ENCODE measurements at regions not wholly inside any gene's neighbourhood (a gene's known extent, or its start where the extent isn't known, plus 50 kb on each side); places are given as distances from the start of the nearest gene placed in this dataset.
"Not testable (repeated sequence)": the region's sequence is repeated elsewhere in the genome, so short reads cannot be mapped to it uniquely, and the experiment has no call there.

DNA sequence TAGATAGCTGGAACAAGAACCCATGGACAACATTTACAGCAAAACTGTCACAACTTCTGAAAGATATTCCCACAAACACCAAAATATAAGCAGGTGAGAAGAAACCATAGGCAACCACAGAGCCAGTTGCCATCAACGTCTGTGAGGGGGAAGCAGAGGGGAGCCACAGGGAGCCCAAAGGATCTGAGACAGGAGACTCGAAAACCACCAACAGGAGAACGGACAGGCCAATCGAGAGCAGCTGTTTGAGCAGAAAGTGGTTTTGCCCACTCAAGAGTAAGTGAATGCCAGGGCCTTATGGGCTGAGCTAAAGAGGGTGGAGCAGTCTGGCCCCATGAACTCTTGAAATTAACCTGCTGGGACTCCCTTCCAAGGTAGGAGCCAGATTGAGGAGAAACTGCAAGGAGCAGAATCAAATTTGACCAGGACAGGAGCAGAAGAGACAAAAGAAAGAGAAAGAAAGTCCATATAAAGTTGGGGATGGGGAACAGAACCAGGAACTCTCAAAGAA is 195.4 kb downstream of the ANKRD60 start:
- DNase-seq: no peak

DNA sequence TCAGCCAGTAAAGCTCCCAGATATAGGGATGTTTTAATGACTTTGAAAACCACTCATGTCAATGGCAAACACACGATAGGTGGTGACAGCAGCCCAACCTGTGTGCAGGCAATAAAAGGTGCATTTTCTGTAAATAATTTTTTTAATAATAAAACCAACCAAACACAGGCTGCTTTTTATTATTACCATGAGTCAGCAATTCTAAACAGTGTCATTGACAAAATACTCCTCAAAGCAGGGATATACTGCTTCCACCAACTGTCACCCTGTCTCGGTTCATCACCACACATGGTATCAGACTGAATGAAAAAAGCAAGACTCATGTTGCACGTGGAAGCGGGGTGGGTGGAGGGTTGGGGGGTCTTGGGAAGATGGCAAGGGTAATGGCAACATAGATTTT is 195.9 kb downstream of the ANKRD60 start:
- DNase-seq: no peak

DNA sequence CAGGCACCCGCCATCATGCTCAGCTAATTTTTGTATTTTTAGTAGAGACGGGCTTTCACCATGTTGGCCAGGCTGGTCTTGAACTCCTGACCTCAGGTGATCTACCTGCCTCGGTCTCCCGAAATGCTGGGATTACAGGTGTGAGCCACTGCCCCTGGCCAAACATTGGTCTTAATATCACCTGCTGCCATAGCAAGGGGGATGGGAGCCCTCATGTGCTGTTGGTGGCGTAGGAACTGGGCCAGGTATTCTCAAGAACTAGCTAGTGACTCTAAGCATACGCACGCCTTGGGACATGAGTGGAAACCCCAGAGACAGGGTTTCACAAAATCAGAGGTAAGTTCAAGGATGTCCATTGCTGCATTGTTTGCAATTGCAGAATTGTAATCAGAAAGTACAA is 197.1 kb downstream of the ANKRD60 start:
- not testable (repeated sequence) for DNase-seq

DNA sequence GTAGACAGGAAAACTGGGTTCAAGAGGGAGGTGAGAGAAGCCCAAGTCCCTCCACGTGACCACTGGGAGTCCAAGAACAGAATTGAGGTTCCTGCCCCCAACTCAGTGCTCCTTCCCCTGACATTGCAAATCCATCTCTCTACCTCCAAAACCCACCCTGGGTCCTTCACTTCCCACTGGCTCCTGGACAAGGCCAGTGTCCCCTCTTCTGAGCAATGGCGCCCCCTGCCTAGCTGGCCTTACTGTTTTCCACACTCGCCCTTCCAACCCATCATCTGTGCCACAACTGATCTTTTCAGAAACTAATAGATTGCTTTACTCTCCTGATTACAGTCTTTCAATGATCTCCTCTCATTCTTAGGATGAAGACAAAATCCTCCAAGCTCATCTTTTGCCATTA is 200.3 kb downstream of the ANKRD60 start:
- DNase-seq: peak; percentile 5

DNA sequence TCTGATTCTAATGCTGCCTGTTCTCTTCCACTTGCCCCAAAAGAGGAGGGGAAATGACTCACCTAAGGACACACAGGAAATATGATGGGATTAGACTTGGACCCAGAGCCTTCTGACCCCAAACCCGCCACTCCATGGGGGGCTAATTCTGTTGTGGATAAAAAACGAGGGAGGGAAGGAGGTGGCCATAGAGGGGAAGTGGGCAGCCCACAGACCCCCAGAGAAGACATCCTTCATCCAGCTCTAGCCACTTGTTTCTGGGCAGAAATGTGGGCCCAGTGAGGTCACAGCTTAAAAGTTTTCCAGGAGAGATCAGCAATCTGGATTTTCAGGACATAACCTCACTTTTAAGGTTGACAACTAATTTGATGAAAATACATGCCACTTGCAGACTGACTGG is 202.1 kb downstream of the ANKRD60 start:
- DNase-seq: no peak

DNA sequence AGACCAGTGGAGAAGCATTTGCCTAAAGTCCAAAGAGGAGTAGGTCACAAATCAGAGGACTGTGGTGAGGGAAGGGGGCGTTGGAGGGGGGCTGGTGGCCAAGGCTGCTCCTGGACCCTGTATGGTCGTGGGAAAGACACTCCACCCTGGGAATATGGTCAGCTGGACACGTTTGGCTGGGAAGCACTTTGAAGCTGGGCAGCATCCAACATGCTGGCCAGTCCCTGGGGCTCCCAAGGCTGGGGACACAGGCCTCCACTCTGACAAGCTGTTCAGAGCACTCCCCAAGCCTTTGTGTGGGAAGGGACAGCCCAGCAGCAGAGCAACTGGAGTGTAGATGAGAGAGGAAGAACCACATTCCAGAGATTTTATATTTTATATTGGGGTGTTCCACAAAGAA is 203.2 kb downstream of the ANKRD60 start:
- no peak for DNase-seq

DNA sequence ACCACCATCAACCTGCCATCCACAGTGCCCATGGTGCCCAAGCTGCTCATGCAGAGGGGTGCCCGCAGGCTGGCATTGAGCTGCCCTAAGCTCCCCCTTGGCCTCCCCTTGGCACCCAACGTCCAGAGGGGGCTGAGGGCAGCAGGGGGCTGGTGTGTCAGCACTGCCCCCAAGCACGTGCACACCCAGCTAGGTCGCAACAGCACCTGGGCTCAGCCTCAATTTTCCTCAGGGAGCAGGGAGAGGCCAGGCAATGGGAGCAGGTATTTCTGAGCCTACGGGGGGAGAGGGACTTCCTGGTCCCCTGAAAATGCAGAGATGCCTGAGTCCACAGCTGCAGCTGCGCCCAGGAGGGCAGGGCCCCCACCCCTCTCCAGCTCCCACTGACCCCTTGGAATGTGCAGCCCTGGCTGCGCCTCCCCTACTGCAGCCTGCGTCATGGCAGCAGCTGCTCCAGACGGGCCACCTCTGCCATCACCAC is 204.2 kb downstream of the ANKRD60 start:
- no peak for DNase-seq

DNA sequence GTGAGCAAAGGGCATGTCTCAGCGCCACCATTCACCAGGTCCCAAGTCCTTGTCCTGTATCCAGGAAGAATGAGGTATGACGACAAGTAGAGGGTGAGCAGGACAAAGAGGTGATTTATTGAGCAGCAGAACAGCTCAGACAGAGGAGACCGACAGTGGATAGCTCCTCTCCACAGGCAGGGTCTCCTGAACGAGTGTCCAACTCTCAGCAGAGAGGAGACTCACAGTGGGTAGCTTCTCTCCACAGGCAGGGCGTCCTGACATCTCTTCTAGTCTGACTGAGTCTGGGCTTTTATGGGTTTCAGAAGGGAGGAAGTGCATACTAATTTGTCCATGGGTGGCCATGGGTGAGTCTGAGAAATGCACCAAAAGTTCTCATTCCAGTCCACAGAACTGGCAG is 204.7 kb downstream of the ANKRD60 start:
- DNase-seq: no peak

DNA sequence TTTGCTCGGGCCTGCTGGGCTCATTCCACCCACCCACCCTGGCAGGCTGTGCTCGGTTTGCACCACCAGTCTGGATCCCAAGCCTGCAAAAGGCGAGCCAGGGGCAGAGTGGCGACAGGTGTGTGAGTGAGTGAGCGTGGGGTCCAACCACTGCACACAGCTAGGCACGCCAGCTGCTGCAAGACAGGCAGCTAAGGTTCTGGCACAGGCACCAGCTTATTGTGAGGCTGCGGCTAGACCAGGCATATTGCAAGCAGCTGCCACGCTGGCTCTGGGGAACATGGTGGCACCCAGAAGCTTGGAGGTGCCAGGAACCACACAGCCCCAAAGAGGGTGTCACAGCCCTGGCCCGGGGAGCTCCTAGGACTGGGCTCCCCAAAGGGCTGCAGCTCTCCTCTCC is 205.1 kb downstream of the ANKRD60 start:
- DNase-seq: no peak

DNA sequence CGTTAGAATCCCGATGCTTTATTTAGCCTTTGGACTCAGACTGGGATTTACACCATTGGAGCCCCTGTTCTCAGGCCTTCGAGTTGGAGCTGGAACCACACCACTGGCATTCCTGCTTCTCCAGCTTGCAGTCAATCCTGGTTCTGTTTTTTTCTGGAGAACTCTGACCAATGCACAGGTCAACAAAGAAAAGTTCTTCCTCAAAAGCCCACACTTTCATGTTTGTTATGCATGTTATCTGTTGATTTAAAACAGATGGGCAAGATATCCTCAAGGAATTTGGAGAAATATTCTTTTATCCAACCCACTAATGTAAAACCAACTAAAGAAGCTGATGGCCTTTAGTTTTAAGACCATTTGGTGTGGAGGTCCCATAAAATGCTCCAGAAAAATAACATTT is 205.7 kb downstream of the ANKRD60 start:
- no peak for DNase-seq

DNA sequence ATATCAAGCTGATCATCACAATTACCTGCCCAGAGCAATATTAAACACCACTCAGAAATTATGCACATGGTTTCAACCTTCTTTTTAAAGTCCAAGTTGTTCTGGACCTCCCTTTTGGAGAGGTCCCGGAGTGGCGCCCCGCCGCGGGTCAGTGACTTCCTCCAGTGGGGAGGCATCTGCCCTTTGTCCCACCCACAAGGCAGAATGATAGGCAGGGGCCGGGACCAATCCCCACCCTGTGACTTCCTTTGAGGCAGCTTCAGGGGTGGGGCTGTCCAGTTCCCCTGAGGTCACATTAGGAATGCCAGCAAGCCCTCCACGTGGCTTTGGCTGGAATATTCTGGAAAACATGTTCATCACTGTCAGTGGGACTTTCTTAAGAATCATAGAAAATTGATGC is 207.0 kb downstream of the ANKRD60 start:
- no peak for DNase-seq

DNA sequence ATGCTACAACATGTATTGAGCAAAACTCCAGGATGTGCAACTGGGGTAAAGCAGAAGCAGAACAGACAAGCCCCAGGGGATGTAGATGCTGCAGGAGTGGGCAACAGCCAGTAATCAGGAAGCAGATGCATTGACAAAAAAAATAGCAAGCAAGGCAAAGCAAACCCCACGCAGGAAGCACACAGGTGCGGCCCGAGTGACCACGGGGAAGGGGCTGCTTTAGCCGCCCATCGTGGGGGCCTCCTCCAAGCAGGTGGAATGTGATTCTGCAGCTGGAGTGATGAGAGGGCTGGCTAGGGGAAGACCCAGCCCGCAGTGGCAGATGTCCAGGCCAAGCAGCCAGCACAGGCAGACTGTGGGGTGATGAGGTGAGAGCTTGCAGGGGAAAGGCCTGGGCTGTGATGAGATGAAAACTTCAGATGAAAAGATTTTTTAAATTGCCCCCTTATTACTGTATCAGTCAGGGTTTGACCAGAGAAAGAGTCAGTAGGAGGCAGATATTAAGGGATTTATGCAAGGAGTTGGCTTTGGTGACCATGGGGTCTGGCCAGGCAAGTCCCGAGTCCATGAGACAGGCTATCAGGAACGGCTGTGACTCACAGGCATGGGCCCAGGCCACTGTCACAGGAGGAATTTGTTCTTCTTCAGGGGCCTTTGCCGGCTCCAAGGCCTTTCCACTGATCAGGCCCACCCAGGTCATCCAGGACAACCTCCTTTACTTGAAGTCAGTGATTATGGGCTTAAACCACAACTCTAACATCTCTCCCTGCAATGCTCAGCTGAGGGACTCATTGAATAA is 207.6 kb downstream of the ANKRD60 start:
- no peak for DNase-seq

DNA sequence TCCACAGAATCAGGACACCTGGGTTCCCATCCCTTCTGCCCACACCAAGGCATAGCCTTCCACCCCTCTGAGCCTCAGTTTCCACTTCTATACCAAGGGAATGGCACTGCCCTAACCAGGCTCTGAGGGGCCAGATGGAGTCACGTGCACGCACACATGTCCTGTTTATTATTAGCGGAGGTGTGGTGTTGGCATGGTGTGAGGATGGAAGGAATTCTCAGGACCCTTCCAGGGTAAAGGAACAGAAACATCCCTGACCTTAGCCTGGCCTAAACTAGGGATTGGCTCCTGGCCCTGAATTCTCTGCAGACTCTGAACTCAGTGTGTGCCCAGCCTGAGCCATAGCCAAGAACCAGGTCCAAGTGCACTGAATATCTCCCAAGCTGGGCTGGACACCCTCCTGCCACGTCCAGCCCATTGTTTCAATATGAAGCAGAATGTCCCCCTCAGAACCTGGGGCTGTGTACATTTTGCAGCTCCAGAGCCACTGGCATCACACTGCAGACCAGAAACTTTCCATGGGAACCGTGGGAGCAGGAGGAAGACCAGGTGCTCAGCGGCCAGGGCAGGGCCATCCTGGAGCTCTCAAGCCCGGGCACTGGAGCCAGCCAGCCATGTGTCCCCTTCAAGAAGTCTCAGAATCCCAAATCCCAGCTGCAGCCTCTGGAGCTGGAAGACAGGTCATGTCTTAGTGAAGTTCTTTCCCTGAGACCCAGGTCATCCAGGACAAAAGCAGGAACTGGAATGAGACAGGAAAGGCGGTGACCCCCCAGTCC is 208.4 kb downstream of the ANKRD60 start:
- no peak for DNase-seq

DNA sequence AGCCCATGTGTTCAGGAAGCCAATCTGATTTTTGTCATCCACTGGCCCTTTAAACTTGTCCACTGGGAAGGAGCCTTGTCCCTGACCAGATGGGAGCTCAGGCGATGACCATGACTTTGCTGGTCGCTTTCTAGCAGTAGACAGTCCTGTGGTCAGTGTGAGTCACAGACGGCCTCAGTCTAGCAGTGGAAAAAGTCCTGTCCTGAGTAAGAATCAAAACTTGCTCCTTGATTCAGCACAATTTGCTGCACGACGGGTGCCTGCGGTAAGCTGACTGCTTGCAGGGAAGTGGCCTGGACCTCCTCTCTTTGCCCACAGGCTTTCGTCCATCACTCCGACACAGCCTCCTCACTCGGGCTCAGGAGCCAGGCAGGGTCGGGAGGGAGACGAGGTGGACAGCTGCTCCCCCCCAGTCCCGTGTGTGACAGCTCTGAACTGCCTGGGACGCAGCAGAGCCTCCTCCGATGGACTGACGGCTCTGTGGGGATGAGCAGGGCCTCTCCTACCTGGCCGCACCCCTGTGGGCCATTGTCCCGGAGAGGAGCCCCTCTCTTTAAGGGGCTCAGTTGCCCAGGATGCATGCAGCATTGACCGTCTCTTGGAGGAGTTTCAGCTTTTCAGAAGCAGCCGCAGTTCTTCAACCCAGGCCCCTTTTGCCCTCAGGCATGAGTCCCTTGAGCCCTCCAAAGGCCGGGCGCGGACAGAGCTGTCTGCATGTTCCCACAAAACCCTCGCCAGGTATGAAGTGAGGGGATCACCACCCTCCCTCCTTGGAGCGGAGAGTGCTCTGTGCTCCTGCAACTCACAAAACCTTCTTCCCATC is 209.2 kb downstream of the ANKRD60 start:
- no peak for DNase-seq

DNA sequence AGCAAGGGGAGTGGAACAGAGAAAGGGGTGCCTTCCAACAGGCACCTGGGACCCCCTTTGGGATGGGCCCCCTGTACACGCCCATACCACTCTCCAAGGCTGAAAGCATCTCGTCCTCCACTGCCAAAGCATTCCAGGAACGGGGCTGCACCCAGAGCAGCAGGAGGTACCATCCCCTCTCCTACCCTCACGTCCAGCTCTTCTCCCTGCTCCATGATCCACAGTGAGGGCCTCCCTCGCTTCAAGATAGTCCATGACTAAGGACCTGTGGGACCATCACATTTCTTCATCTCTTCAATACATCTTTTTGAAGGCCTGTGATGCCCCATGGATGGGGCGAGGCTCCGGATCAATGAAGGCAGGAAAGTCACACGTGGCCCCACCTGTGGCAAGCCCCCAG is 209.9 kb downstream of the ANKRD60 start:
- DNase-seq: no peak

DNA sequence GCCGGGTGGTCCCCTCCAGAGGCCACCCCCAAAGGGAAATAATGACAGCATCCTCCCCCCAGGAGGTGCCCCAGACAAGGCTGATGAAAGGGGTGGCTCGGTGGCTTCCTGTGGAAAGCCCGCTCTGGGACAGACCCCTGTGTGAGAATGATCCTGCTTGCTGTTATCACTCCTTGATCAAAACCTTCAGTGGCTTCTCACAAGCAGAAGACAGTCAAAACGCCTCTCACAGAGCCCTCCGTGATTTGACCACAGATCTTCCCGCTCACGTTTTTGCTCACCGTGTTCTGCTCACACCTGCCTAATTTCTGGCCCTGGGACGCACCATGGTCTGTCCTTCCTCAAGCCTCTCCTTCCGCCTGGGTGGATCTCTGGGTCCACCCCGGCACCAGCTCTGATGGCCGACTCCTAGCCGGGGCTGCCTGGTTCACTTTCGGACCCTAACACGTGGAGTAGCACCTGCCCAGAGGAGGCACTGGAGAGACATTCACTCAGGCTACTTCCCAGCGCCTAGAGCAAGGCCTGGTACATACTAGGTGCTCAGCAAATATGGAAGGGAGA is 210.4 kb downstream of the ANKRD60 start:
- DNase-seq: no peak

DNA sequence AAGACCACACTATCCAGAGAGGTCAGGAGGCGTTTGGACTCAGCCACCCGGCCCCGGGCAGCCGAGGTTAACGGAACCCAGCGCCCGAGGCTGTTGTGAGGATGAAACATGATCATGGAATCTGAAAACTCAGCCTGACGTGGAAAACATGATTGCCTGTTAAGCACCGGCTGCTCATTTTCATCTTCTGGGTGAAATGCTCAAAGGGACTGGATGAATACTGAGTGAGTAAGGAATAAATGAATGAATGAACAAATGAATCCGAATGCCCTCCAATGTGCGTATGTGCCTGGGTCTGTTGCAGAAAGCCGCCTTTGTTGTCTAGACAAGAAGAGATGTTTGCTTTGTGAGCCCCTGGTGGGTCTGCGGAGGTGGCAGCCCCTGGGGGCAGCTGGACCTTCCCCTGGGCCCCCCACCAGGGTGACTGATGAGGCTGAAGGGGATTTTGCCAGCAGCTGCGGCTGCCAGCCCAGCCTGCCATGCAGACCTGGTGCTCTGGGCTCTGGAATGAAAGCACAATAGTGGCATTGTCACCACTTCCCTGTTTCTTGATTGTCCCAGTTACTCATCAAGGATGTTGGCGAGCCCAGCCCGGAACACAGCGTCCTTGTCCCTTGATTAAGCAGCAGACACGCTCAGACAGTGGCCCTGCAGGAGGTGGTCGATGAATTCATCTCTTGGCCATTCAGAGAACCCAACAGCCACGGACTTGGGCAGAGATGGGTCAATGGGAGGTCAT is 211.1 kb downstream of the ANKRD60 start:
- no peak for DNase-seq

DNA sequence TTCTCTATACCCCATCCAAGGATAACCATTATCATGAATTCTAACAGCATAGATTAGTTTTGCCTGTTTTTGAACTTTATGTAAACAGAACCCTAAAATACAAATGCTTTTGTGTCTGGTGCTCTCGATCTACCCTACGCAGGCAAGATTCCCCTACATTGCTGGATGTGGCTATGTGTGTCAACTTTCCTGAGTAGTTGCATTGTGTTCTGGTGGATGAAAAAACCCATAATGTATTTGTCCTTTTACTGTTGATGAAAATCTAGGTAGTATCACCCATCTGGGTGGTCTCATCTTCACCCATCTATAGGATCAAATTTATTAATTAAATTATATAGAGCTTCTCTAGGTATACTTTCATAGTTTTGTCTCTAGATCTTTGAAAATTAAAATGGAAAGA is 211.7 kb downstream of the ANKRD60 start:
- DNase-seq: no peak

DNA sequence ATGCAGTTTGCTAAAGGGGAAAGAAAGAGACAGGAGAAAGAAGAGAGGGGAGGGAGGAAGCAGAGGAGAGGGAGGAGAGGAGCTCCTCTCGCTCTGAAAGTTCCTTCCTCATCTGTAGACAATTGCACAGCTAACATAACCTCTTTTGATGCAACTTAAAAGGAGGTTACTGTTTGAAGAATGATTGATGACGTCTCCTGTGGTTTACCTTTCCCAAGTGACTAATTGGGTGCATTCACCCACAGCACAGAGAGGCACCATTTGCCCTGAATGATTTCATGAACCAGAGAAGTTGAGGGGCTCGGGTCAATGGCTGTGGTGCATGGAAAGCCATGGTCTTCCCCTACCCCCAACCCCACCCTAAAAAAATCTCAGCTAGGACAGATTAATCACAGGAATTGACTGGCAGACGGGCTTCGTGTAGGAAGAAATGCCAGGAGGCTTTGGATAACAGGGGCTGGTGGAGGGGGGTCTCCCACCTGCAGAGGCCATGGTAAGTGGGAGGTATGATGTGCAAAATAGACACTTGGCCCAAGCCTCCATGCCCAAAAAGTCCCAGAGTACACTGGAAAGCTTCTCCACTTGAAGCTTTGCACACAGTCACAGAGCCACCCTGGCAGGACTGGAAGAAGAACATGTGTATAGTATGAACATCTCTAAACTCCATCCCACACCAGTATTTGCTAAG is 213.7 kb downstream of the ANKRD60 start:
- DNase-seq: peak; percentile 48

DNA sequence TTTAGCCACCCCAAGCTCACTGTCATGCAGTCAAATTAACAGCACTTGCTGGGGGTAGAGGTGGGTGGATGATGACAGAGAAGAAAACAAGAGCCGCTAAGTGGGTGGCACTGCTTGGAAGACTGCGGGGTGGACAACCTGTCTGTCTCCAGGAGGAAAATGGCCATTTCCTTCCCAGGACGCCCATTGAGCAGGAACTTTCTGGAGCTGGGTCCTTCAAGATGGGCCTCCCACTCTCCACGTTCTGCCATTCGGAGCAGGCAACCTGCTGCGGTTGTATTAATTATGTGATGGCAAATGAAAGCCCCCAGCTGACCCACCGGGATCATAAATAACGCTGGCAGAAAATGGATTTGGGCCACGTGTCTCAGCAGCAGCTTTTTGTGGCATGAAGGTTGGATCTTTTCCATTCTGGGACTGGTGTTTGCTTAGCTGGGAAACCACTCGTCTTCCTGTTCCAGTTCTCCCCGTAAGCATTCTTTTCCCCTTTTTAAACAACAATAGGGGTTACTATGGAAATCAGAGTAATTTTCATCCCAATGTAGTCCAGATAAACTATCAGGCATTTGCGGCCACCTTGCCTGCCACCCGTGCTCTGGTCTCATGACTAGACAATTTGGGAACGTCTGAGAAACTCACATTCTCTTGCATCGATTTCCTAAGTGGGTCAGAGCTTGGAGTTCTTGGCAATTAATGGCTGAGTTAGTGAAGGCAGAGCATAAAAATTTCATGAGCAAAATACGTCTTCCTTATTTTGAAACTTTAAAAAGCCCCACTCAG is 215.5 kb downstream of the ANKRD60 start:
- no peak for DNase-seq

All from CD4-positive, alpha-beta T cell treated with Interleukin-17A for 1 hour (primary cell).